ENCODE measurements at regions not wholly inside any gene's neighbourhood (a gene's known extent, or its start where the extent isn't known, plus 50 kb on each side); places are given as distances from the start of the nearest gene placed in this dataset.

- Histone ChIP-seq H3K4me2 (ENCODE audit: low read length) (no peak overlapping the region), H3F3A (ENCODE audit: insufficient read depth, low read length) (no peaks in the 10 kb centered on the region), H2AFZ (ENCODE audit: low read length) (no peak overlapping the region), H3K4me3 (ENCODE audit: low read depth, low read length, poor library complexity, severe bottlenecking) (no peak overlapping the region), H3K36me3 (ENCODE audit: insufficient read depth, low read length) (no peaks in the 10 kb centered on the region), H4K20me1 (ENCODE audit: insufficient read depth, low read length) (no peaks in the 10 kb centered on the region), H3K27ac (ENCODE audit: low read depth, low read length, poor library complexity, severe bottlenecking) (no peak overlapping the region), H3K9ac (ENCODE audit: low read length) (no peak overlapping the region), H3K4me1 (ENCODE audit: insufficient read depth, low read length, severe bottlenecking) (no peaks in the 10 kb centered on the region), H3K79me2 (ENCODE audit: insufficient read depth, low read length) (no peaks in the 10 kb centered on the region), H3K9me2 (ENCODE audit: low read depth, low read length) (no peaks in the 10 kb centered on the region), H3K27me3 (ENCODE audit: insufficient read depth, low read length) (no peaks in the 10 kb centered on the region), H3K9me3 (ENCODE audit: low read length) (no peaks in the 10 kb centered on the region)
- TF ChIP-seq, protein P1, sequence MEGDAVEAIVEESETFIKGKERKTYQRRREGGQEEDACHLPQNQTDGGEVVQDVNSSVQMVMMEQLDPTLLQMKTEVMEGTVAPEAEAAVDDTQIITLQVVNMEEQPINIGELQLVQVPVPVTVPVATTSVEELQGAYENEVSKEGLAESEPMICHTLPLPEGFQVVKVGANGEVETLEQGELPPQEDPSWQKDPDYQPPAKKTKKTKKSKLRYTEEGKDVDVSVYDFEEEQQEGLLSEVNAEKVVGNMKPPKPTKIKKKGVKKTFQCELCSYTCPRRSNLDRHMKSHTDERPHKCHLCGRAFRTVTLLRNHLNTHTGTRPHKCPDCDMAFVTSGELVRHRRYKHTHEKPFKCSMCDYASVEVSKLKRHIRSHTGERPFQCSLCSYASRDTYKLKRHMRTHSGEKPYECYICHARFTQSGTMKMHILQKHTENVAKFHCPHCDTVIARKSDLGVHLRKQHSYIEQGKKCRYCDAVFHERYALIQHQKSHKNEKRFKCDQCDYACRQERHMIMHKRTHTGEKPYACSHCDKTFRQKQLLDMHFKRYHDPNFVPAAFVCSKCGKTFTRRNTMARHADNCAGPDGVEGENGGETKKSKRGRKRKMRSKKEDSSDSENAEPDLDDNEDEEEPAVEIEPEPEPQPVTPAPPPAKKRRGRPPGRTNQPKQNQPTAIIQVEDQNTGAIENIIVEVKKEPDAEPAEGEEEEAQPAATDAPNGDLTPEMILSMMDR (IDR thresholded peaks at IDR 0.05; ENCODE audit: low read length) = no peak
- no peak for TF ChIP-seq EZH2 (IDR thresholded peaks at IDR 0.05; ENCODE audit: borderline replicate concordance, low read length)
These were observed 70.2 kb upstream of the CD96 start for GRCh38 chr3:111471831-111472230.

- no peak overlapping the region for H2AFZ ChIP-seq (ENCODE audit: low read length)
- no peaks in the 10 kb centered on the region for H3K27me3 ChIP-seq (ENCODE audit: insufficient read depth, low read length)
- H3K27ac ChIP-seq (ENCODE audit: low read depth, low read length, poor library complexity, severe bottlenecking) = no peak overlapping the region
- no peaks in the 10 kb centered on the region for H3K79me2 ChIP-seq (ENCODE audit: insufficient read depth, low read length)
- H4K20me1 ChIP-seq (ENCODE audit: insufficient read depth, low read length) = no peaks in the 10 kb centered on the region
- H3K4me1 ChIP-seq (ENCODE audit: insufficient read depth, low read length, severe bottlenecking) = no peaks in the 10 kb centered on the region
- H3K9me3 ChIP-seq (ENCODE audit: low read length) = no peaks in the 10 kb centered on the region
- TF ChIP-seq EZH2 (IDR thresholded peaks at IDR 0.05; ENCODE audit: borderline replicate concordance, low read length) = no peak
- TF ChIP-seq, protein P1 (IDR thresholded peaks at IDR 0.05; ENCODE audit: low read length) = no peak
- H3K9ac ChIP-seq (ENCODE audit: low read length) = no peak overlapping the region
- no peak overlapping the region for H3K4me2 ChIP-seq (ENCODE audit: low read length)
- no peak overlapping the region for H3K4me3 ChIP-seq (ENCODE audit: low read depth, low read length, poor library complexity, severe bottlenecking)
- H3K9me2 ChIP-seq (ENCODE audit: low read depth, low read length) = no peaks in the 10 kb centered on the region
- no peaks in the 10 kb centered on the region for H3K36me3 ChIP-seq (ENCODE audit: insufficient read depth, low read length)
- no peaks in the 10 kb centered on the region for H3F3A ChIP-seq (ENCODE audit: insufficient read depth, low read length)
These were observed 69.4 kb upstream of the CD96 start for GRCh38 chr3:111472556-111472955.

GRCh38 chr3:111473550-111473949 is 68.4 kb upstream of the CD96 start:
- Histone ChIP-seq H3K4me1 (ENCODE audit: insufficient read depth, low read length, severe bottlenecking) (no peaks in the 10 kb centered on the region), H3K27ac (ENCODE audit: low read depth, low read length, poor library complexity, severe bottlenecking) (no peak overlapping the region), H3K9me2 (ENCODE audit: low read depth, low read length) (no peaks in the 10 kb centered on the region), H3K4me2 (ENCODE audit: low read length) (no peak overlapping the region), H3F3A (ENCODE audit: insufficient read depth, low read length) (no peaks in the 10 kb centered on the region), H3K27me3 (ENCODE audit: insufficient read depth, low read length) (no peaks in the 10 kb centered on the region), H3K9me3 (ENCODE audit: low read length) (no peaks in the 10 kb centered on the region), H3K79me2 (ENCODE audit: insufficient read depth, low read length) (no peaks in the 10 kb centered on the region), H3K9ac (ENCODE audit: low read length) (no peak overlapping the region), H2AFZ (ENCODE audit: low read length) (no peak overlapping the region), H3K36me3 (ENCODE audit: insufficient read depth, low read length) (no peaks in the 10 kb centered on the region), H3K4me3 (ENCODE audit: low read depth, low read length, poor library complexity, severe bottlenecking) (no peak overlapping the region), H4K20me1 (ENCODE audit: insufficient read depth, low read length) (no peaks in the 10 kb centered on the region)
- TF ChIP-seq, protein P1 (IDR thresholded peaks at IDR 0.05; ENCODE audit: low read length) = no peak
- no peak for TF ChIP-seq EZH2 (IDR thresholded peaks at IDR 0.05; ENCODE audit: borderline replicate concordance, low read length)
